WI38 (cell line): ENCODE measurements at regions not wholly inside any gene's neighbourhood (a gene's known extent, or its start where the extent isn't known, plus 50 kb on each side); places are given as distances from the start of the nearest gene placed in this dataset.

Experiments used
- H3K4me3 ChIP-seq: 2 replicates; pipeline ENCODE4 v1.5.1; 2011; ENCODE audit warnings: low read depth, mild to moderate bottlenecking, control low read depth, low read length
- CTCF ChIP-seq: IDR thresholded peaks from 2 replicates; pipeline ENCODE4 v1.5.1; 2012; ENCODE audit warnings: low read depth, mild to moderate bottlenecking, control low read depth, low read length

DNA sequence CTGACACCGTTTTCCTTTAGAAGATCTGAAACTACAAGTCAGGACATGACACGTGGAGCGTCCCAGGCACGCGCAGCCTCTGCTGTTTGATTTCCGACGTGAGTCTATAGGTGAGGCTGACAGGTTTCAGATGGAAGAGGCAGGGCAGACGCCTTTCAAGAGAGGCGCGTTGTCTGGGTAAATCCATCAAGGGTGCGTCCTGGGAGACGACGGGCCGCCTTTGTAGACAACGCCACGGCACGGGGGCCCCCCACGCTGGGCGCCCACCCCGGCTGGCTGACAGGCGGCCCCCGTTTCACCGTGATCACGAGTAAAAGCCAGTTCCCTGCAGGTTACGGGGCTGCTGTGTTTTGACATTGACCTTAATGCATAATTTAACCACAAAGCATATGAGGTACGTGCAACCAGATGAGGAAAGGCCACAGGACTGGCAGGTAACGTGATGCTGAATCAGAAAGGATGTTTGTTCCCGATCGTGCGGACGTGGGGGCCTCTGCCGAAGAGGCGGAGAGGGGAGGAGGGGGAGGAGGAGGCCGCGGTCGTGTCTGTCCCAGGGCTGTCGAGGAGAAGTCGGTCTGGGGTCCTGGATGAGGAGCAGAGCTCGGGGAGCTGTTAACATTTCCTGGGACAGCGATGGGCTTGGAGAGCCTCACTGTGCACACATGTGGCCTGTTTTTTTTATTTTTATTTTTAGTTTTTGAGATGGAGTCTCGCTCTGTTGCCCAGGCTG lies 51.1 kb upstream of the PPP2R3B start:
- H3K4me3 ChIP-seq = no peak overlapping the region
- no peak for TF ChIP-seq CTCF

DNA sequence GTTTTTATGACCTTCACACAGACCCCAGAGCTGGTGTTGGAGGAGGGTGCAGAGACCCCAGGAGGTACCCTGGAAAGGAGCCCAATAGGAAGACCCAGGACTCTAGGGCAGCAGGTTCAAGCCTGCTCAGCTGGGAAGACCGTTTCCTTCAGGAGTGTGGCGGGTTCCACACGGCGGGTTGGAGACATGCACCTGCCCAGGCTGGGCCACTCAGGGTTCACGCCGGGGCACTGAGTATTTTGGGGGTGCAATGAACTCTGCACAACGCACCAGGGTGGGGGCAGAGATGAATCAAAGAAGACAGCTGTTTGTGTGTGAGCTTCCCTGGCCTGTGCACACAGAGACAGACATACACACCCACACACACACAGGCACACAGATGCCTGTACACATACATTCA lies 52.5 kb upstream of the PPP2R3B start:
- no peak for TF ChIP-seq CTCF

GRCh38 chrX:439719-440118 lies 53.0 kb upstream of the PPP2R3B start:
- H3K4me3 ChIP-seq = no peak overlapping the region
- no peak for TF ChIP-seq CTCF

More for the DNA sequence above, 52.5 kb upstream of the PPP2R3B start:
- no peak overlapping the region for H3K4me3 ChIP-seq

GRCh38 chrX:440636-441035 lies 53.9 kb upstream of the PPP2R3B start:
- H3K4me3 ChIP-seq = no peak overlapping the region

DNA sequence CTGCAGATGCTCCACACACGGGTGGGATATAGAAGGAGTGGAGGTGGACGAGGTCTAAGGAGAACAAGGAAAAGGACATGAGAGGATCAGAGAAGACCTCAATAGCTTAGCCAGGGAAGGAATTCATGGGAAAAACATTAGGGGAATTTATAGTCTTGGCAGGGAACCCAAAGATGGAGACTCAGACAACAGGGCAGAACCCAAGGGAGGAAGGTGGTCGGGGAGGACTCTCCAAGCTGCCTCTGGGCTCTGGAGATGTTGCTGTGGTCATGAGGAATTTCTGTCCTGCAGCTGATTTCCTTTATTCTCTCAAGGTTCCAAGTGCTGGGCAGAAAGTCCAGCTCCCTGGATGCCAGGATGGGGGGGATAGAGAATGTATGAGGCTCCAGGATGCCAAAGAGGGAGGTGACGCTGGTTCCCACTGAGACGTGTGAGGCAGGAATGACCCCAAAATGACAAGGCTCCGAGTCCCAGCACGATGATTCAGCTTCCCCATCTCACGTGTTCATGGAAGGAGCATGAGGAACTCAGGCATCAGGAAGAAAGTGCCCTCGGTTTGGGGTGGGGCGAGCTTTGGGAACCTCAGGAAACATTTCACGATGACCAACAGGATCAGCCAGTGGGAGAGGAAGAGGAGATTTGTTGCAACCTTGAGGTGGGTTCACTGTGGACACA lies 57.0 kb upstream of the PPP2R3B start:
- TF ChIP-seq CTCF = no peak
- no peak overlapping the region for H3K4me3 ChIP-seq

More at GRCh38 chrX:440636-441035, 53.9 kb upstream of the PPP2R3B start:
- TF ChIP-seq CTCF = no peak

- H3K4me3 ChIP-seq = no peak overlapping the region
- TF ChIP-seq CTCF = no peak
Measured at GRCh38 chrX:444305-444704, 57.6 kb upstream of the PPP2R3B start.

DNA sequence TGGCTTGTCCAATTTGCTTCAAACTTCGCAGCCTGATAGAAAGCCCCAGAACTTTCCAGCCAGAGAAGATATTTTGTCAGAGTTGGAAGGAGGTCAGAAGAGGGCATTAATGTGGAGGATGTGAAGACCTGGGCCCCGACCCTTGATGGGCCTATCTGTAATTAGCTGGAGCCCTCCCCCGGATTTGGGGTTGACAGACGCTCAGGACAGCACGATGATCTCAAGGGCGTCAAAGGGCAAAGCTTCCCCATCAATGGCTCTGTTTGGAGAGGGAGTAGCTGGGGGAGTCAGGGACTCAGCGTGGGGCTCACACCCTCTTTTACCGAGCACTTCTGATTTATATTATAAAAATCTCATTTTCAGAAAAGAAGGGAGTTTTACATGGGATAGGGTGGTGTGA lies 59.0 kb upstream of the PPP2R3B start:
- no peak overlapping the region for H3K4me3 ChIP-seq
- no peak for TF ChIP-seq CTCF
